H1 (cell line): ENCODE measurements at regions not wholly inside any gene's neighbourhood (a gene's known extent, or its start where the extent isn't known, plus 50 kb on each side); places are given as distances from the start of the nearest gene placed in this dataset.

Experiments used
- CTCF ChIA-PET: fragments of 300-600 bp; sonication (Branson Sonifier 250); formaldehyde crosslinking; loops from one replicate; lab custom pipeline; 2021; ENCODE audit not compliant: partially characterized antibody; lab: Charles Lee
- POLR2A ChIA-PET: fragments of 300-600 bp; sonication (Branson Sonifier 250); formaldehyde crosslinking; loops from one replicate; lab custom pipeline; 2021; ENCODE audit warnings: inconsistent platforms; ENCODE audit not compliant: partially characterized antibody; lab: Charles Lee
- DNase-seq, 2 experiments: peaks; one replicate each; pipeline versions ENCODE4 v3.0.0 to v3.0.0-alpha.2; 2010 to 2022; ENCODE audit warnings: low spot score in 2 of 2, low read depth in 1 of 2, mixed read lengths in 1 of 2
- FAIRE-seq: peaks from 2 replicates; lab custom pipeline; 2011; peaks lifted over from hg19 to GRCh38; lab: Jason Lieb, UNC
- H2AFZ ChIP-seq: 2 replicates; pipeline ENCODE4 v1.8.1; 2012; ENCODE audit warnings: low read length, inconsistent platforms
- H2AK5ac ChIP-seq: 2 replicates; pipeline ENCODE4 v1.6.1; 2013; ENCODE audit warnings: low read depth, low read length
- H2BK120ac ChIP-seq: replicated peaks from 2 replicates; pipeline ENCODE3; 2013; ENCODE audit warnings: low read depth, low read length, inconsistent platforms
- H2BK12ac ChIP-seq: 2 replicates; pipeline ENCODE4 v1.6.1; 2013; ENCODE audit warnings: low read depth, low read length
- H2BK15ac ChIP-seq: 2 replicates; pipeline ENCODE4 v1.6.1; 2013; ENCODE audit warnings: low read length
- H2BK20ac ChIP-seq: 2 replicates; pipeline ENCODE4 v1.6.1; 2013; ENCODE audit warnings: low read length
- H2BK5ac ChIP-seq: 2 replicates; pipeline ENCODE4 v1.6.1; 2013; ENCODE audit warnings: low read depth, low read length
- H3K14ac ChIP-seq: 2 replicates; pipeline ENCODE4 v1.6.1; 2013; ENCODE audit warnings: inconsistent platforms; ENCODE audit not compliant: insufficient read length
- H3K18ac ChIP-seq: 2 replicates; pipeline ENCODE4 v1.6.1; 2013; ENCODE audit warnings: low read length; ENCODE audit errors: extremely low read depth
- H3K23ac ChIP-seq: 2 replicates; pipeline ENCODE4 v1.6.1; 2013; ENCODE audit warnings: inconsistent platforms; ENCODE audit not compliant: insufficient read length
- H3K23me2 ChIP-seq: 2 replicates; pipeline ENCODE4 v1.6.1; 2013; ENCODE audit warnings: low read depth, low read length
- H3K27ac ChIP-seq: 2 replicates; pipeline ENCODE4 v1.6.1; 2011; ENCODE audit warnings: low read depth, low read length, inconsistent platforms
- H3K27me3 ChIP-seq, 4 experiments: replicated peaks in 1 of 4; 1 replicate in 1 of 4; 2 replicates in 3 of 4; pipeline versions ENCODE4 v1.6.1 to v1.8.1; 2011 to 2013; ENCODE audit warnings: low read length in 3 of 4, mild to moderate bottlenecking in 3 of 4, inconsistent platforms in 2 of 4, mixed read lengths in 2 of 4, moderate library complexity in 1 of 4; ENCODE audit not compliant: control insufficient read depth in 3 of 4, insufficient read depth in 3 of 4; ENCODE audit errors: extremely low read depth in 1 of 4
- H3K36me3 ChIP-seq, 4 experiments: 2 replicates each; pipeline versions ENCODE4 v1.6.1 to v1.8.1; 2011 to 2013; ENCODE audit warnings: mild to moderate bottlenecking in 4 of 4, low read length in 3 of 4, moderate library complexity in 2 of 4, control low read depth in 1 of 4, inconsistent platforms in 1 of 4; ENCODE audit not compliant: insufficient read depth in 4 of 4, control insufficient read depth in 2 of 4
- H3K4ac ChIP-seq: replicated peaks from 2 replicates; pipeline ENCODE3; 2013; ENCODE audit warnings: low read length, low read depth, mixed read lengths, inconsistent platforms; ENCODE audit not compliant: insufficient read length
- H3K4me1 ChIP-seq, 4 experiments: replicated peaks in 1 of 4; 1 replicate in 1 of 4; 2 replicates in 3 of 4; pipeline versions ENCODE4 v1.6.1 to v1.8.1; 2011 to 2013; ENCODE audit warnings: low read length in 3 of 4, inconsistent platforms in 2 of 4, mixed read lengths in 1 of 4; ENCODE audit not compliant: insufficient read depth in 4 of 4, control insufficient read depth in 3 of 4
- H3K4me2 ChIP-seq, 2 experiments: 2 replicates each; pipeline versions ENCODE4 v1.6.1 to v1.8.1; 2011 to 2013; ENCODE audit warnings: low read depth in 2 of 2, low read length in 2 of 2, control low read depth in 1 of 2, inconsistent platforms in 1 of 2, mild to moderate bottlenecking in 1 of 2; ENCODE audit not compliant: insufficient read depth in 1 of 2
- H3K4me3 ChIP-seq, 4 experiments: fragments of 200-600, 300-600 bp in 1 of 4; sonication (generic), shearing (Covaris generic), sonication (Bioruptor Twin) in 1 of 4; 2 replicates each; pipeline versions ENCODE4 v1.5.1 to v1.8.1; 2011 to 2016; ENCODE audit warnings: low read length in 4 of 4, low read depth in 3 of 4, control low read depth in 2 of 4, inconsistent platforms in 2 of 4, mild to moderate bottlenecking in 2 of 4, mixed read lengths in 1 of 4, moderate library complexity in 1 of 4; ENCODE audit not compliant: insufficient read depth in 2 of 4; ENCODE audit errors: extremely low read depth in 1 of 4
- H3K56ac ChIP-seq: replicated peaks from 2 replicates; pipeline ENCODE3; 2013; ENCODE audit warnings: low read depth, mild to moderate bottlenecking, mixed read lengths, low read length, inconsistent platforms; ENCODE audit not compliant: insufficient read length
- H3K79me1 ChIP-seq: 2 replicates; pipeline ENCODE4 v1.6.1; 2013; ENCODE audit warnings: low read depth, low read length, control low read depth
- H3K79me2 ChIP-seq, 2 experiments: 2 replicates each; pipeline versions ENCODE4 v1.6.1 to v1.8.1; 2012 to 2013; ENCODE audit warnings: low read length in 2 of 2, mild to moderate bottlenecking in 2 of 2, inconsistent platforms in 1 of 2; ENCODE audit not compliant: insufficient read depth in 2 of 2, control insufficient read depth in 1 of 2
- H3K9ac ChIP-seq, 4 experiments: replicated peaks in 1 of 4; 1 replicate in 1 of 4; 2 replicates in 3 of 4; pipeline versions ENCODE4 v1.6.1 to v1.8.1; 2011 to 2013; ENCODE audit warnings: low read depth in 3 of 4, low read length in 3 of 4, control low read depth in 2 of 4, mild to moderate bottlenecking in 2 of 4, moderate library complexity in 2 of 4, inconsistent platforms in 1 of 4; ENCODE audit errors: extremely low read depth in 1 of 4
- H3K9me3 ChIP-seq, 2 experiments: 2 replicates each; pipeline versions ENCODE4 v1.6.1 to v1.8.1; 2012 to 2013; ENCODE audit warnings: mild to moderate bottlenecking in 2 of 2, moderate library complexity in 2 of 2, control low read depth in 1 of 2, inconsistent platforms in 1 of 2, low read depth in 1 of 2, low read length in 1 of 2, mixed read lengths in 1 of 2; ENCODE audit not compliant: insufficient read depth in 2 of 2
- H4K20me1 ChIP-seq, 2 experiments: replicated peaks in 1 of 2; 2 replicates each; pipeline versions ENCODE3 to v1.8.1; 2011 to 2013; ENCODE audit warnings: inconsistent platforms in 2 of 2, low read length in 2 of 2, mild to moderate bottlenecking in 1 of 2; ENCODE audit not compliant: insufficient read depth in 2 of 2, control insufficient read depth in 1 of 2
- H4K5ac ChIP-seq: 2 replicates; pipeline ENCODE4 v1.6.1; 2013; ENCODE audit warnings: low read length, low read depth, mixed read lengths, inconsistent platforms; ENCODE audit not compliant: insufficient read length
- H4K8ac ChIP-seq: 2 replicates; pipeline ENCODE4 v1.8.0; 2013; ENCODE audit warnings: mild to moderate bottlenecking, moderate library complexity, low read length, inconsistent platforms; ENCODE audit not compliant: insufficient read depth; ENCODE audit errors: extremely low read depth
- H4K91ac ChIP-seq: replicated peaks from 2 replicates; pipeline ENCODE3; 2013; ENCODE audit warnings: low read length, mixed read lengths, inconsistent platforms; ENCODE audit not compliant: insufficient read length
- BACH1 ChIP-seq: IDR thresholded peaks from 2 replicates; pipeline ENCODE4 v1.6.1; 2012; ENCODE audit warnings: low read length, improper control_type of control experiment
- EZH2 ChIP-seq: fragments of 200-600 bp; sonication (generic); IDR thresholded peaks from 2 replicates; pipeline ENCODE4 v1.7.1; 2012; ENCODE audit warnings: low read depth, mild to moderate bottlenecking, moderate library complexity, low read length, inconsistent platforms; ENCODE audit not compliant: severe bottlenecking
- GTF2F1 ChIP-seq: IDR thresholded peaks from 2 replicates; pipeline ENCODE4 v1.6.1; 2012; ENCODE audit warnings: low read depth, low read length, improper control_type of control experiment, borderline replicate concordance
- KDM1A ChIP-seq: fragments of 200-600, 300-600 bp; sonication (generic); IDR thresholded peaks from 2 replicates; pipeline ENCODE4 v1.7.1; 2016; ENCODE audit warnings: mild to moderate bottlenecking, low read length, borderline replicate concordance
- KDM4A ChIP-seq: IDR thresholded peaks from one replicate; pipeline ENCODE4 v1.7.1; 2012; ENCODE audit warnings: low read depth, mild to moderate bottlenecking, moderate library complexity, low read length, inconsistent platforms; ENCODE audit not compliant: severe bottlenecking
- MAFK ChIP-seq: IDR thresholded peaks from 2 replicates; pipeline ENCODE4 v1.6.1; 2012; ENCODE audit warnings: low read depth, mild to moderate bottlenecking, improper control_type of control experiment, low read length
- MAX ChIP-seq: IDR thresholded peaks from 2 replicates; pipeline ENCODE4 v1.6.1; 2012; ENCODE audit warnings: inconsistent platforms
- NANOG ChIP-seq: IDR thresholded peaks from 2 replicates; pipeline ENCODE4 v1.6.1; 2011; ENCODE audit warnings: low read length, low read depth, mild to moderate bottlenecking, inconsistent platforms; ENCODE audit not compliant: insufficient read depth, poor library complexity, severe bottlenecking
- POU5F1 ChIP-seq: IDR thresholded peaks from 2 replicates; pipeline ENCODE4 v1.6.1; 2011; ENCODE audit warnings: low read depth, mild to moderate bottlenecking, low read length, moderate library complexity
- RNF2 ChIP-seq: fragments of 200-900, 300-1000 bp; sonication (generic); IDR thresholded peaks from 2 replicates; pipeline ENCODE4 v1.7.1; 2016; ENCODE audit warnings: borderline replicate concordance, low read depth, mild to moderate bottlenecking, antibody characterized with exemption, low read length; ENCODE audit not compliant: poor library complexity, severe bottlenecking; ENCODE audit errors: missing control alignments
- SIN3A ChIP-seq, 2 experiments: IDR thresholded peaks in 1 of 2; conservative IDR thresholded peaks in 1 of 2; 2 replicates each; pipeline ENCODE4 v1.6.1; 2011 to 2012; ENCODE audit warnings: low read length in 2 of 2, improper control_type of control experiment in 1 of 2, low read depth in 1 of 2, mild to moderate bottlenecking in 1 of 2
- WGBS, 2 experiments: shearing (Covaris generic) in 1 of 2; methylation state at CpG; one replicate each; pipeline versions ENCODE4 v1.1.6 to v1.1.7; 2013 to 2015; ENCODE audit warnings: low lambda C conversion rate in 2 of 2, mixed read lengths in 2 of 2, inconsistent platforms in 1 of 2, low coverage in 1 of 2, missing lambda C conversion rate in 1 of 2; ENCODE audit not compliant: insufficient replicate concordance in 2 of 2, insufficient coverage in 1 of 2, insufficient read length in 1 of 2; ENCODE audit errors: extremely low coverage in 1 of 2, missing lambda C conversion rate in 1 of 2; 5-methylcytosine and 5-hydroxymethylcytosine counted together
- TF ChIP-seq, protein P1 (sequence below): IDR thresholded peaks from 2 replicates; pipeline ENCODE4 v1.6.1; 2011; ENCODE audit warnings: low read depth, mild to moderate bottlenecking, low read length; ENCODE audit not compliant: insufficient read depth

- Histone ChIP-seq H2AK5ac (no peak overlapping the region), H3K18ac (no peak overlapping the region), H3K9me3 (no peaks in the 10 kb centered on the region), H4K20me1 (no peaks in the 10 kb centered on the region), H3K23me2 (no peaks in the 10 kb centered on the region), H3K4me2 (no peak overlapping the region), H3K9ac (no peak overlapping the region), H2BK15ac (no peak overlapping the region), H3K79me2 (no peaks in the 10 kb centered on the region), H3K27me3 (no peaks in the 10 kb centered on the region), H2BK5ac (no peak overlapping the region), H3K14ac (no peak overlapping the region), H3K4me1 (peaks cover 0 to 6% (median 0%) of the 10 kb centered on the region in 4 experiments; a peak in 1 of 7 replicates), H3K56ac (no peak overlapping the region), H3K79me1 (no peaks in the 10 kb centered on the region), H4K91ac (no peak overlapping the region), H2BK12ac (no peak overlapping the region), H3K4ac (no peak overlapping the region), H3K27ac (no peak overlapping the region), H4K5ac (no peak overlapping the region), H3K23ac (no peak overlapping the region), H4K8ac (no peak overlapping the region), H2AFZ (no peak overlapping the region), H3K36me3 (no peaks in the 10 kb centered on the region), H2BK120ac (no peak overlapping the region), H3K4me3 (no peak overlapping the region), H2BK20ac (no peak overlapping the region)
- DNase-seq (no peak), FAIRE-seq (no peak)
- POLR2A ChIA-PET, result interaction anchor here (1.2 kb wide), 1 partner anchor 25 kb away, joined by 3 read pairs; no protein-coding TSS in a partner anchor
- CTCF ChIA-PET, result interaction anchor here (0.8 to 1.2 kb wide), 4 partner anchors 9 to 117 kb away, joined by 3 read pairs; no protein-coding TSS in a partner anchor
- no peak for TF ChIP-seq POU5F1
- TF ChIP-seq MAFK, result no peak
- no peak for TF ChIP-seq EZH2
- TF ChIP-seq KDM4A, result no peak
- TF ChIP-seq KDM1A, result no peak
- TF ChIP-seq, protein P1, sequence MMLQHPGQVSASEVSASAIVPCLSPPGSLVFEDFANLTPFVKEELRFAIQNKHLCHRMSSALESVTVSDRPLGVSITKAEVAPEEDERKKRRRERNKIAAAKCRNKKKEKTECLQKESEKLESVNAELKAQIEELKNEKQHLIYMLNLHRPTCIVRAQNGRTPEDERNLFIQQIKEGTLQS, result no peak
- no peak for TF ChIP-seq GTF2F1
- no peak for TF ChIP-seq NANOG
- no peak for TF ChIP-seq MAX
- no peak for TF ChIP-seq RNF2
- no peak for TF ChIP-seq SIN3A (conservative IDR thresholded peaks at IDR 0.05 in 1 of 2, IDR thresholded peaks at IDR 0.05 in 1 of 2; ENCODE audit: low read depth in 1 of 2, low read length in 2 of 2)
- no peak for TF ChIP-seq BACH1
- 88% methylated on average over 2 of the region's 2 CpGs; no CpG with 5 or more reads in 1 of the 2 experiments for WGBS, 2 experiments
These were observed 64.4 kb upstream of the NOX3 start for GRCh38 chr6:155520078-155520477.
